ENCODE measurements at regions not wholly inside any gene's neighbourhood (a gene's known extent, or its start where the extent isn't known, plus 50 kb on each side); places are given as distances from the start of the nearest gene placed in this dataset.

DNA sequence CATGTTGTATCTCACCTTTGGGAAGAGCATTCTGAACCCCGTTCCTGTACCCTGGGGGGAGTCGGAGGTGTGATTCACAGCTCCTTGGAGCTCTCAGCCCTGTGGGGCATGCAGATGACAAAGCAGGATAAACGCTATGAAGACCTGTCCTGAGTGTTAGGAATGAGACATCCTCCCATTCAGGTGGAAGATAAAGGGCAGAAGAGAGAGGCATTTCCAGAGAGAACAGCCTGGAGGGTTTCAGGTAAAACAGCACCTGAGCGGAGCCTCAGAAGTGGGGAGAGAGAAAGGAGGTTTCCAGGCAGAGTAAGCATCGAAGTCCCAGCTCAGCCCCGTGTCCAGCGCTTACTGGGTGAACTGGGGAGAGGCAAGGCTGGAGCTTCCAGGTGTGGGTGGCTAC, 288.9 kb downstream of the KLF6 start:
- TF ChIP-seq SIN3A (IDR thresholded peaks at IDR 0.05; ENCODE audit: borderline replicate concordance, insufficient read depth, low read length) = no peak
- TF ChIP-seq, protein P1, sequence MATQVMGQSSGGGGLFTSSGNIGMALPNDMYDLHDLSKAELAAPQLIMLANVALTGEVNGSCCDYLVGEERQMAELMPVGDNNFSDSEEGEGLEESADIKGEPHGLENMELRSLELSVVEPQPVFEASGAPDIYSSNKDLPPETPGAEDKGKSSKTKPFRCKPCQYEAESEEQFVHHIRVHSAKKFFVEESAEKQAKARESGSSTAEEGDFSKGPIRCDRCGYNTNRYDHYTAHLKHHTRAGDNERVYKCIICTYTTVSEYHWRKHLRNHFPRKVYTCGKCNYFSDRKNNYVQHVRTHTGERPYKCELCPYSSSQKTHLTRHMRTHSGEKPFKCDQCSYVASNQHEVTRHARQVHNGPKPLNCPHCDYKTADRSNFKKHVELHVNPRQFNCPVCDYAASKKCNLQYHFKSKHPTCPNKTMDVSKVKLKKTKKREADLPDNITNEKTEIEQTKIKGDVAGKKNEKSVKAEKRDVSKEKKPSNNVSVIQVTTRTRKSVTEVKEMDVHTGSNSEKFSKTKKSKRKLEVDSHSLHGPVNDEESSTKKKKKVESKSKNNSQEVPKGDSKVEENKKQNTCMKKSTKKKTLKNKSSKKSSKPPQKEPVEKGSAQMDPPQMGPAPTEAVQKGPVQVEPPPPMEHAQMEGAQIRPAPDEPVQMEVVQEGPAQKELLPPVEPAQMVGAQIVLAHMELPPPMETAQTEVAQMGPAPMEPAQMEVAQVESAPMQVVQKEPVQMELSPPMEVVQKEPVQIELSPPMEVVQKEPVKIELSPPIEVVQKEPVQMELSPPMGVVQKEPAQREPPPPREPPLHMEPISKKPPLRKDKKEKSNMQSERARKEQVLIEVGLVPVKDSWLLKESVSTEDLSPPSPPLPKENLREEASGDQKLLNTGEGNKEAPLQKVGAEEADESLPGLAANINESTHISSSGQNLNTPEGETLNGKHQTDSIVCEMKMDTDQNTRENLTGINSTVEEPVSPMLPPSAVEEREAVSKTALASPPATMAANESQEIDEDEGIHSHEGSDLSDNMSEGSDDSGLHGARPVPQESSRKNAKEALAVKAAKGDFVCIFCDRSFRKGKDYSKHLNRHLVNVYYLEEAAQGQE (IDR thresholded peaks at IDR 0.05; ENCODE audit: insufficient read depth in 1 of 2, low read depth in 2 of 2, low read length in 2 of 2) = no peak
- no peak for TF ChIP-seq POLR2AphosphoS5 (IDR thresholded peaks at IDR 0.05; ENCODE audit: low read depth, low read length)
- TF ChIP-seq TAF1 (IDR thresholded peaks at IDR 0.05; ENCODE audit: borderline replicate concordance, insufficient read depth, low read length) = no peak
- TF ChIP-seq FOXP2 (optimal IDR thresholded peaks at IDR 0.05; ENCODE audit: borderline replicate concordance, extremely low read depth, extremely low read length, insufficient read depth) = no peak

DNA sequence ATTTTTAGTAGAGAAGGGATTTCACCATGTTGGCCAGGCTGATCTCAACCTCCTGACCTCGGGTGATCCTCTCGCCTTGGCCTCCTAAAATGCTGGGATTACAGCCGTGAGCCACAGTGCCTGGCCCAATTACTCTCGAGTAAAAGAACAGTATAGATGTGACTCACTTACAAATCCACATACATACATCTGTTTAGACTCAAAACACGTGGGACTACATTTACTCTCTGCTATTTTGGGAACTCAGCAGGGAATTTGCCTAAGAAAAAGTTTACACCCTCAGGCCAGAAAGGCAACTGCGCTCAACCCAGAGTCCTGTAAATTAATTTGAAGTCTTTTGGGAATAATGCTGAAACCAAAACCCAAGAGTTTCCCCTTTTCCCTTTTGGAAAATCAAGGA, 289.7 kb downstream of the KLF6 start:
- TF ChIP-seq, protein P1 (IDR thresholded peaks at IDR 0.05; ENCODE audit: insufficient read depth in 1 of 2, low read depth in 2 of 2, low read length in 2 of 2) = no peak
- TF ChIP-seq TAF1 (IDR thresholded peaks at IDR 0.05; ENCODE audit: borderline replicate concordance, insufficient read depth, low read length) (no peak), SIN3A (IDR thresholded peaks at IDR 0.05; ENCODE audit: borderline replicate concordance, insufficient read depth, low read length) (no peak), POLR2AphosphoS5 (IDR thresholded peaks at IDR 0.05; ENCODE audit: low read depth, low read length) (no peak), FOXP2 (optimal IDR thresholded peaks at IDR 0.05; ENCODE audit: borderline replicate concordance, extremely low read depth, extremely low read length, insufficient read depth) (no peak)

DNA sequence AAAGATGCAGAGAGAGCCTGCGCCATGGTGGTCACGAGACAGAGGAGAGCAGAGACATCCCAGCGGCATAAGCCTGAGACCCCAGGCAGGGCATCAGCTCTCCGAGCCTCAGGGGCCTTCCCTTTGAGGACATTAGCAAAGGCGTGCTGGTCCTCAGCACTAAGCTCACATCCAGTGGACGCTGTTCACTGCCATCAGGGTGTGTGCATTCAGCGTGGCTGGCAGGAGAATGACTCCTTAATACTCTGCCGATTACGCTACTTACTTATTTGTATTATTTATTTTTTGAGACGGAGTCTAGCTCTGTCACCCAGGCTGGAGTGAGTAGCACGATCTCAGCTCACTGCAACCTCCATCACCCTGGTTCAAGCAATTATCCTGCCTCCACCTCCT, 290.2 kb downstream of the KLF6 start:
- TF ChIP-seq, protein P1 (IDR thresholded peaks at IDR 0.05; ENCODE audit: insufficient read depth in 1 of 2, low read depth in 2 of 2, low read length in 2 of 2) = no peak
- TF ChIP-seq SIN3A (IDR thresholded peaks at IDR 0.05; ENCODE audit: borderline replicate concordance, insufficient read depth, low read length) (no peak), FOXP2 (optimal IDR thresholded peaks at IDR 0.05; ENCODE audit: borderline replicate concordance, extremely low read depth, extremely low read length, insufficient read depth) (no peak), POLR2AphosphoS5 (IDR thresholded peaks at IDR 0.05; ENCODE audit: low read depth, low read length) (no peak), TAF1 (IDR thresholded peaks at IDR 0.05; ENCODE audit: borderline replicate concordance, insufficient read depth, low read length) (no peak)

DNA sequence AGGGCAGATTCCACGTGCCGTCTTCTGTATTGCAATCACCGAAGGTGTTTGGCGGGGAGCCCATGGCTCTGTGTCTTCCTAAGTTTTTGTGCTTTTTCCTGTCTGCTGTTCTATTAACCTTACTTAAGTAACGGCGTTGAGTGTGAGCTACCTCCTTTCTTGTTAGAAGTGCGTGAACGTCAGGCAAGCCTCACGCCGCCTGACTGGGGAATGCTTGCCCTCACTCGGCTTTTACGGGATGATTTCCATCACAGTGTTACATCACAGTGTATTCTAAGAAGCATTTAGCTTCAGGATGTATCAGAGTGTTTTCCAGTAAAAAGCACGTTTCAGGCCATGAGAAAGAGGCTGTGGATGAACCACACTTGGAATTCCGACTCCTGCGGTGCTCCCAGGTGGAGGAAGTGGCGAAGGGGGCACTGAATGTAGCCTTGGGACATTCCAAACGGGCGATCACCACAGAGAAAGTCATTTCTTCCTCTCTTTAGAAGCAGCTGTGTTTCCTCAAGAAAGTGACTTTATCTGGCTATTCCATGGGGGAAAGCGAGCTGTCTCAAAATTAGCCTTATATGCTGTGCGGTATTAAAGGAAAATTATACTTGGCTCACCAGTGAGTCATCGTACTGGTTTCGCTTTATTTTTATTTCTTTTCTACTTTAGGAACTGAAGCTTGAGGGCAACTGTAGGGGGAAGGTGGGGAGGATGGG, 290.7 kb downstream of the KLF6 start:
- no peak for TF ChIP-seq POLR2AphosphoS5 (IDR thresholded peaks at IDR 0.05; ENCODE audit: low read depth, low read length)
- TF ChIP-seq, protein P1 (IDR thresholded peaks at IDR 0.05; ENCODE audit: insufficient read depth in 1 of 2, low read depth in 2 of 2, low read length in 2 of 2) = no peak
- TF ChIP-seq SIN3A (IDR thresholded peaks at IDR 0.05; ENCODE audit: borderline replicate concordance, insufficient read depth, low read length) = no peak
- TF ChIP-seq TAF1 (IDR thresholded peaks at IDR 0.05; ENCODE audit: borderline replicate concordance, insufficient read depth, low read length) = no peak
